ENCODE measurements at regions not wholly inside any gene's neighbourhood (a gene's known extent, or its start where the extent isn't known, plus 50 kb on each side); places are given as distances from the start of the nearest gene placed in this dataset.

- peak; percentile 2 for ATAC-seq
- no peak for TF ChIP-seq CTCF (IDR thresholded peaks at IDR 0.05)
- no peak for DNase-seq
- intact Hi-C loops (cut with micrococcal nuclease) = loop anchor here (2.0 to 10.0 kb wide), 6 partner anchors 34 to 934 kb away; a partner anchor contains a TSS
- CTCF ChIA-PET = interaction anchor here (1.1 to 4.0 kb wide), 9 partner anchors 10 to 135 kb away, joined by 3 to 24 read pairs (median 4); a partner anchor contains a TSS
- Mint-ChIP-seq H3K9me3 (no peaks in the 10 kb centered on the region), H3K27me3 (no peaks in the 10 kb centered on the region), H3K36me3 (ENCODE audit: low read depth) (peaks cover 21% of the 10 kb centered on the region), H3K27ac (peak overlapping the region; percentile 96), H3K4me3 (peak overlapping the region; percentile 96), H3K4me1 (ENCODE audit: low read depth) (peaks cover 25% of the 10 kb centered on the region)
- POLR2A ChIA-PET = interaction anchor here (0.8 to 20.3 kb wide), 37 partner anchors 12 to 1694 kb away, joined by 3 to 883 read pairs (median 12); a partner anchor contains a TSS
These were observed 111.5 kb downstream of the HFE start for GRCh38 chr6:26198722-26199056.

GRCh38 chr6:26199057-26199772 lies 112.0 kb downstream of the HFE start:
- intact Hi-C loops (cut with micrococcal nuclease) = loop anchor here (2.0 to 10.0 kb wide), 6 partner anchors 33 to 934 kb away; a partner anchor contains a TSS
- H3K9me3 Mint-ChIP-seq = no peaks in the 10 kb centered on the region
- peak overlapping the region; percentile 96 for H3K27ac Mint-ChIP-seq
- peak; percentile 79 for DNase-seq
- ChIA-PET CTCF (interaction anchor here (0.7 to 4.0 kb wide), 10 partner anchors 10 to 135 kb away, joined by 3 to 24 read pairs (median 4); a partner anchor contains a TSS), POLR2A (interaction anchor here (0.8 to 20.3 kb wide), 39 partner anchors 13 to 1694 kb away, joined by 3 to 883 read pairs (median 10); a partner anchor contains a TSS)
- H3K4me1 Mint-ChIP-seq (ENCODE audit: low read depth) = peaks cover 28% of the 10 kb centered on the region
- peak; percentile 55 for ATAC-seq
- H3K27me3 Mint-ChIP-seq = no peaks in the 10 kb centered on the region
- peak overlapping the region; percentile 96 for H3K4me3 Mint-ChIP-seq
- TF ChIP-seq CTCF (IDR thresholded peaks at IDR 0.05) = no peak
- H3K36me3 Mint-ChIP-seq (ENCODE audit: low read depth) = peaks cover 21% of the 10 kb centered on the region

- intact Hi-C loops (cut with micrococcal nuclease) = loop anchor here (2.0 to 10.0 kb wide), 6 partner anchors 32 to 933 kb away; a partner anchor contains a TSS
- H3K9me3 Mint-ChIP-seq = no peaks in the 10 kb centered on the region
- POLR2A ChIA-PET = interaction anchor here (0.8 to 20.3 kb wide), 34 partner anchors 14 to 1693 kb away, joined by 3 to 883 read pairs (median 12); a partner anchor contains a TSS
- peak overlapping the region; percentile 96 for H3K27ac Mint-ChIP-seq
- H3K4me3 Mint-ChIP-seq = peak overlapping the region; percentile 96
- DNase-seq (no peak), ATAC-seq (peak; percentile 10)
- CTCF ChIA-PET = interaction anchor here (0.7 to 4.0 kb wide), 9 partner anchors 10 to 136 kb away, joined by 3 to 24 read pairs (median 4); a partner anchor contains a TSS
- peaks cover 25% of the 10 kb centered on the region for H3K36me3 Mint-ChIP-seq (ENCODE audit: low read depth)
- TF ChIP-seq CTCF (IDR thresholded peaks at IDR 0.05) = no peak
- peaks cover 21% of the 10 kb centered on the region for H3K4me1 Mint-ChIP-seq (ENCODE audit: low read depth)
- no peaks in the 10 kb centered on the region for H3K27me3 Mint-ChIP-seq
These were observed 112.8 kb downstream of the HFE start for GRCh38 chr6:26199773-26200764.

GRCh38 chr6:26200918-26201721 lies 113.9 kb downstream of the HFE start:
- ChIA-PET POLR2A (interaction anchor here (0.9 to 20.3 kb wide), 9 partner anchors 12 to 1666 kb away, joined by 3 to 883 read pairs (median 5); a partner anchor contains a TSS), CTCF (no interaction called here)
- Mint-ChIP-seq H3K36me3 (ENCODE audit: low read depth) (peaks cover 19% of the 10 kb centered on the region), H3K4me1 (ENCODE audit: low read depth) (peaks cover 15% of the 10 kb centered on the region), H3K4me3 (peak overlapping the region; percentile 52), H3K27ac (peak overlapping the region; percentile 80), H3K27me3 (no peaks in the 10 kb centered on the region), H3K9me3 (no peaks in the 10 kb centered on the region)
- ATAC-seq (no peak), DNase-seq (no peak)
- TF ChIP-seq CTCF (IDR thresholded peaks at IDR 0.05) = no peak
- intact Hi-C loops (cut with micrococcal nuclease) = no loop called here

Measured in activated CD8-positive, alpha-beta T cell treated with anti-CD3 and anti-CD28 coated beads for 36 hours (primary cell).